ENCODE measurements at regions not wholly inside any gene's neighbourhood (a gene's known extent, or its start where the extent isn't known, plus 50 kb on each side); places are given as distances from the start of the nearest gene placed in this dataset.

- CTCF ChIA-PET, result interaction anchor here (0.6 kb wide), 1 partner anchor 525 kb away, joined by 3 read pairs; no protein-coding TSS in a partner anchor
- Mint-ChIP-seq H3K27ac (ENCODE audit: unreplicated experiment) (no peak overlapping the region), H3K4me3 (ENCODE audit: low read depth, unreplicated experiment) (no peak overlapping the region), H3K4me1 (ENCODE audit: low read depth, unreplicated experiment) (peaks cover 16% of the 10 kb centered on the region), H3K9me3 (ENCODE audit: low read depth, unreplicated experiment) (no peaks in the 10 kb centered on the region), H3K27me3 (ENCODE audit: unreplicated experiment) (no peaks in the 10 kb centered on the region), H3K36me3 (ENCODE audit: insufficient read depth, unreplicated experiment) (no peaks in the 10 kb centered on the region)
- BruUV-seq (replicated peaks), result no TSS peak
- no peak for DNase-seq
- intact Hi-C loops (cut with micrococcal nuclease; ENCODE audit: unreplicated experiment), result no loop called here
- TF ChIP-seq, protein P1, sequence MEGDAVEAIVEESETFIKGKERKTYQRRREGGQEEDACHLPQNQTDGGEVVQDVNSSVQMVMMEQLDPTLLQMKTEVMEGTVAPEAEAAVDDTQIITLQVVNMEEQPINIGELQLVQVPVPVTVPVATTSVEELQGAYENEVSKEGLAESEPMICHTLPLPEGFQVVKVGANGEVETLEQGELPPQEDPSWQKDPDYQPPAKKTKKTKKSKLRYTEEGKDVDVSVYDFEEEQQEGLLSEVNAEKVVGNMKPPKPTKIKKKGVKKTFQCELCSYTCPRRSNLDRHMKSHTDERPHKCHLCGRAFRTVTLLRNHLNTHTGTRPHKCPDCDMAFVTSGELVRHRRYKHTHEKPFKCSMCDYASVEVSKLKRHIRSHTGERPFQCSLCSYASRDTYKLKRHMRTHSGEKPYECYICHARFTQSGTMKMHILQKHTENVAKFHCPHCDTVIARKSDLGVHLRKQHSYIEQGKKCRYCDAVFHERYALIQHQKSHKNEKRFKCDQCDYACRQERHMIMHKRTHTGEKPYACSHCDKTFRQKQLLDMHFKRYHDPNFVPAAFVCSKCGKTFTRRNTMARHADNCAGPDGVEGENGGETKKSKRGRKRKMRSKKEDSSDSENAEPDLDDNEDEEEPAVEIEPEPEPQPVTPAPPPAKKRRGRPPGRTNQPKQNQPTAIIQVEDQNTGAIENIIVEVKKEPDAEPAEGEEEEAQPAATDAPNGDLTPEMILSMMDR (IDR thresholded peaks at IDR 0.05; ENCODE audit: unreplicated experiment), result no peak
These were observed 344.9 kb upstream of the JAG1 start for GRCh38 chr20:11018668-11019170.

GRCh38 chr20:11020712-11021111 lies 346.9 kb upstream of the JAG1 start:
- no peak for DNase-seq
- CTCF ChIA-PET, result no interaction called here
- peaks cover 16% of the 10 kb centered on the region for H3K4me1 Mint-ChIP-seq (ENCODE audit: low read depth, unreplicated experiment)
- no peaks in the 10 kb centered on the region for H3K36me3 Mint-ChIP-seq (ENCODE audit: insufficient read depth, unreplicated experiment)
- peaks cover 1% of the 10 kb centered on the region for H3K9me3 Mint-ChIP-seq (ENCODE audit: low read depth, unreplicated experiment)
- no peak overlapping the region for H3K27ac Mint-ChIP-seq (ENCODE audit: unreplicated experiment)
- no TSS peak for BruUV-seq (replicated peaks)
- H3K4me3 Mint-ChIP-seq (ENCODE audit: low read depth, unreplicated experiment), result no peak overlapping the region
- intact Hi-C loops (cut with micrococcal nuclease; ENCODE audit: unreplicated experiment), result no loop called here
- TF ChIP-seq, protein P1 (IDR thresholded peaks at IDR 0.05; ENCODE audit: unreplicated experiment), result no peak
- H3K27me3 Mint-ChIP-seq (ENCODE audit: unreplicated experiment), result no peaks in the 10 kb centered on the region

DNA sequence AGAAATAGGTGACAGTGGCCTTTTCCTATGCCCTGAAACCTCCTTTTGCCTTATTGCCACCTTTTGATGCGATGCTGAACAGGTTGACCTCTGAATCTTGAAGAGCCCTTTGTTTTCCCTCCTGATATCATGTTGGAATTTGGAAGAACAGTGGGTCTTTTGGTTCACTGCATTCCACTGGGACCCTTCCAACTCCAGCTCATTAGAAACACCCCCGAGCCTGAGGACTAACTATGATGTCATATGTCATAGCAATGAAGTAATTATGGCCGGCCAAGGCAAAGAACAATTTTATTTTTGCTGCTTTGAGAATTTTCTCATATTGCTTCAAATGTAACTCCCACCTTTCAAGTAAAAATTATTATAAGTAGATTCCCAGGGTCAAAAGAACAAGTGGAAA lies 353.4 kb upstream of the JAG1 start:
- H3K4me1 Mint-ChIP-seq (ENCODE audit: low read depth, unreplicated experiment), result no peaks in the 10 kb centered on the region
- intact Hi-C loops (cut with micrococcal nuclease; ENCODE audit: unreplicated experiment), result no loop called here
- H3K27me3 Mint-ChIP-seq (ENCODE audit: unreplicated experiment), result no peaks in the 10 kb centered on the region
- no TSS peak for BruUV-seq (replicated peaks)
- peaks cover 10% of the 10 kb centered on the region for H3K9me3 Mint-ChIP-seq (ENCODE audit: low read depth, unreplicated experiment)
- no peak for DNase-seq
- TF ChIP-seq, protein P1 (IDR thresholded peaks at IDR 0.05; ENCODE audit: unreplicated experiment), result no peak
- H3K4me3 Mint-ChIP-seq (ENCODE audit: low read depth, unreplicated experiment), result no peak overlapping the region
- H3K27ac Mint-ChIP-seq (ENCODE audit: unreplicated experiment), result no peak overlapping the region
- no peaks in the 10 kb centered on the region for H3K36me3 Mint-ChIP-seq (ENCODE audit: insufficient read depth, unreplicated experiment)
- CTCF ChIA-PET, result no interaction called here

DNA sequence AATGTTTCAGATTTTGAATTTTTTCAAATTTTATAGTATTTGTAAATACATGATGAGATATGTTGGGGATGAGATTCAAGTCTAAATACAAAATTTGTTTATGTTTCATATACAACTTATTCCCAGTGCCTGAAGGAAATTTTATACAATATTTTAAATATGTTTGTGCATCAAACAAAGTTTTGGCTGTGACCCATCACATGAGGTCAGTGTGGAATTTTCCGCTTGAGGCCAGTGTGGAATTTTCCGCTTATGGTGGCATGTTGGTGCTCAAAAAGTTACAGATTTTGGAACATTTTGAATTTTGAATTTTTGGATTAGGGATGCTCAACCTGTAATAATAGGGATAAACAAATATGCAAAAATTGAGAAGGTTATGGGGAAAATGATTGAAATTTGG lies 356.6 kb upstream of the JAG1 start:
- Mint-ChIP-seq H3K36me3 (ENCODE audit: insufficient read depth, unreplicated experiment) (no peaks in the 10 kb centered on the region), H3K27ac (ENCODE audit: unreplicated experiment) (no peak overlapping the region), H3K9me3 (ENCODE audit: low read depth, unreplicated experiment) (peaks cover 17% of the 10 kb centered on the region), H3K4me1 (ENCODE audit: low read depth, unreplicated experiment) (no peaks in the 10 kb centered on the region), H3K27me3 (ENCODE audit: unreplicated experiment) (no peaks in the 10 kb centered on the region), H3K4me3 (ENCODE audit: low read depth, unreplicated experiment) (no peak overlapping the region)
- CTCF ChIA-PET, result no interaction called here
- no peak for DNase-seq
- TF ChIP-seq, protein P1 (IDR thresholded peaks at IDR 0.05; ENCODE audit: unreplicated experiment), result no peak
- BruUV-seq (replicated peaks), result no TSS peak
- intact Hi-C loops (cut with micrococcal nuclease; ENCODE audit: unreplicated experiment), result no loop called here

All from Calu3 (cell line).